ENCODE measurements at regions not wholly inside any gene's neighbourhood (a gene's known extent, or its start where the extent isn't known, plus 50 kb on each side); places are given as distances from the start of the nearest gene placed in this dataset.

GRCh38 chr16:88321635-88322499 lies 60.9 kb upstream of the ZNF469 start:
- Histone ChIP-seq H3K4me2 (ENCODE audit: low read length) (no peak overlapping the region), H4K20me1 (ENCODE audit: insufficient read depth, low read length) (no peaks in the 10 kb centered on the region), H3K4me3 (ENCODE audit: low read depth, low read length, poor library complexity, severe bottlenecking) (no peak overlapping the region), H3K9me3 (ENCODE audit: low read length) (no peaks in the 10 kb centered on the region), H3K79me2 (ENCODE audit: insufficient read depth, low read depth, low read length) (no peaks in the 10 kb centered on the region), H3K36me3 (ENCODE audit: insufficient read depth, low read length) (no peaks in the 10 kb centered on the region), H3K9me2 (ENCODE audit: insufficient read depth, low read length) (no peaks in the 10 kb centered on the region), H3K4me1 (ENCODE audit: insufficient read depth, low read length, poor library complexity, severe bottlenecking) (no peaks in the 10 kb centered on the region), H2AFZ (ENCODE audit: low read length) (no peak overlapping the region), H3K27ac (ENCODE audit: low read depth, low read length, poor library complexity, severe bottlenecking) (no peak overlapping the region)
- no peak for TF ChIP-seq EZH2phosphoT487 (IDR thresholded peaks at IDR 0.05; ENCODE audit: borderline replicate concordance, low read depth, low read length)
- TF ChIP-seq CTCF (conservative IDR thresholded peaks at IDR 0.05; ENCODE audit: low read length): no peak
- no peak for DNase-seq (ENCODE audit: low spot score)
- POLR2A ChIA-PET: no interaction called here
- CTCF ChIA-PET (ENCODE audit: unreplicated experiment): no interaction called here
- intact Hi-C loops (cut with micrococcal nuclease; ENCODE audit: unreplicated experiment): no loop called here
- BruUV-seq (replicated peaks): no TSS peak

- Histone ChIP-seq H4K20me1 (ENCODE audit: insufficient read depth, low read length) (no peaks in the 10 kb centered on the region), H3K4me2 (ENCODE audit: low read length) (no peak overlapping the region), H3K36me3 (ENCODE audit: insufficient read depth, low read length) (no peaks in the 10 kb centered on the region), H3K4me3 (ENCODE audit: low read depth, low read length, poor library complexity, severe bottlenecking) (no peak overlapping the region), H3K27ac (ENCODE audit: low read depth, low read length, poor library complexity, severe bottlenecking) (no peak overlapping the region), H3K9me2 (ENCODE audit: insufficient read depth, low read length) (no peaks in the 10 kb centered on the region), H2AFZ (ENCODE audit: low read length) (no peak overlapping the region), H3K9me3 (ENCODE audit: low read length) (no peaks in the 10 kb centered on the region), H3K4me1 (ENCODE audit: insufficient read depth, low read length, poor library complexity, severe bottlenecking) (no peaks in the 10 kb centered on the region), H3K79me2 (ENCODE audit: insufficient read depth, low read depth, low read length) (no peaks in the 10 kb centered on the region)
- intact Hi-C loops (cut with micrococcal nuclease; ENCODE audit: unreplicated experiment): no loop called here
- no peak for TF ChIP-seq CTCF (conservative IDR thresholded peaks at IDR 0.05; ENCODE audit: low read length)
- TF ChIP-seq EZH2phosphoT487 (IDR thresholded peaks at IDR 0.05; ENCODE audit: borderline replicate concordance, low read depth, low read length): no peak
- no TSS peak for BruUV-seq (replicated peaks)
- ChIA-PET CTCF (ENCODE audit: unreplicated experiment) (no interaction called here), POLR2A (no interaction called here)
- DNase-seq (ENCODE audit: low spot score): no peak
These were observed 60.2 kb upstream of the ZNF469 start for GRCh38 chr16:88322500-88322970.

- intact Hi-C loops (cut with micrococcal nuclease; ENCODE audit: unreplicated experiment): no loop called here
- no peak for TF ChIP-seq CTCF (conservative IDR thresholded peaks at IDR 0.05; ENCODE audit: low read length)
- no peak for TF ChIP-seq EZH2phosphoT487 (IDR thresholded peaks at IDR 0.05; ENCODE audit: borderline replicate concordance, low read depth, low read length)
- BruUV-seq (replicated peaks): no TSS peak
These were observed 59.7 kb upstream of the ZNF469 start for GRCh38 chr16:88323041-88323440.

More at GRCh38 chr16:88323041-88323440, 59.7 kb upstream of the ZNF469 start:
- Histone ChIP-seq H3K36me3 (ENCODE audit: insufficient read depth, low read length) (no peaks in the 10 kb centered on the region), H3K9me3 (ENCODE audit: low read length) (no peaks in the 10 kb centered on the region), H3K4me1 (ENCODE audit: insufficient read depth, low read length, poor library complexity, severe bottlenecking) (no peaks in the 10 kb centered on the region), H3K27ac (ENCODE audit: low read depth, low read length, poor library complexity, severe bottlenecking) (no peak overlapping the region), H3K79me2 (ENCODE audit: insufficient read depth, low read depth, low read length) (no peaks in the 10 kb centered on the region), H4K20me1 (ENCODE audit: insufficient read depth, low read length) (no peaks in the 10 kb centered on the region), H3K4me2 (ENCODE audit: low read length) (no peak overlapping the region), H3K9me2 (ENCODE audit: insufficient read depth, low read length) (no peaks in the 10 kb centered on the region), H3K4me3 (ENCODE audit: low read depth, low read length, poor library complexity, severe bottlenecking) (no peak overlapping the region), H2AFZ (ENCODE audit: low read length) (no peak overlapping the region)
- no peak for DNase-seq (ENCODE audit: low spot score)
- ChIA-PET POLR2A (no interaction called here), CTCF (ENCODE audit: unreplicated experiment) (no interaction called here)

Measured in OCI-LY7 (cell line).